ENCODE measurements at regions not wholly inside any gene's neighbourhood (a gene's known extent, or its start where the extent isn't known, plus 50 kb on each side); places are given as distances from the start of the nearest gene placed in this dataset.

GRCh38 chrX:144275843-144276242 lies 392.0 kb downstream of the UBE2NL start:
- TF ChIP-seq, protein P1, sequence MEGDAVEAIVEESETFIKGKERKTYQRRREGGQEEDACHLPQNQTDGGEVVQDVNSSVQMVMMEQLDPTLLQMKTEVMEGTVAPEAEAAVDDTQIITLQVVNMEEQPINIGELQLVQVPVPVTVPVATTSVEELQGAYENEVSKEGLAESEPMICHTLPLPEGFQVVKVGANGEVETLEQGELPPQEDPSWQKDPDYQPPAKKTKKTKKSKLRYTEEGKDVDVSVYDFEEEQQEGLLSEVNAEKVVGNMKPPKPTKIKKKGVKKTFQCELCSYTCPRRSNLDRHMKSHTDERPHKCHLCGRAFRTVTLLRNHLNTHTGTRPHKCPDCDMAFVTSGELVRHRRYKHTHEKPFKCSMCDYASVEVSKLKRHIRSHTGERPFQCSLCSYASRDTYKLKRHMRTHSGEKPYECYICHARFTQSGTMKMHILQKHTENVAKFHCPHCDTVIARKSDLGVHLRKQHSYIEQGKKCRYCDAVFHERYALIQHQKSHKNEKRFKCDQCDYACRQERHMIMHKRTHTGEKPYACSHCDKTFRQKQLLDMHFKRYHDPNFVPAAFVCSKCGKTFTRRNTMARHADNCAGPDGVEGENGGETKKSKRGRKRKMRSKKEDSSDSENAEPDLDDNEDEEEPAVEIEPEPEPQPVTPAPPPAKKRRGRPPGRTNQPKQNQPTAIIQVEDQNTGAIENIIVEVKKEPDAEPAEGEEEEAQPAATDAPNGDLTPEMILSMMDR (conservative IDR thresholded peaks at IDR 0.05): no peak
- Mint-ChIP-seq H3K4me1 (no peaks in the 10 kb centered on the region), H3K36me3 (ENCODE audit: insufficient read depth in 1 of 3, low read depth in 3 of 3) (no peaks in the 10 kb centered on the region; a peak in 2 of 7 replicates), H3K9me3 (peaks cover 35% of the 10 kb centered on the region in 2 experiments), H3K4me3 (no peak overlapping the region), H3K27me3 (ENCODE audit: low read depth) (no peaks in the 10 kb centered on the region), H3K27ac (no peak overlapping the region)
- Histone ChIP-seq H2BK20ac (ENCODE audit: low read depth, low read length, poor library complexity, severe bottlenecking) (no peak overlapping the region), H4K5ac (ENCODE audit: insufficient read length, low read depth, low read length) (no peak overlapping the region), H4K20me1 (ENCODE audit: control insufficient read depth, insufficient read depth, insufficient read length) (no peaks in the 10 kb centered on the region), H3K79me1 (ENCODE audit: insufficient read depth, low read depth, low read length, poor library complexity, severe bottlenecking) (no peaks in the 10 kb centered on the region), H3T11ph (ENCODE audit: low read length) (no peak overlapping the region), H2BK15ac (ENCODE audit: low read depth, low read length) (no peak overlapping the region), H3K4me2 (ENCODE audit: insufficient read depth, insufficient read length, low read length) (no peak overlapping the region), H2AK5ac (ENCODE audit: insufficient read length, low read length) (no peak overlapping the region), H4K8ac (replicated peaks; ENCODE audit: insufficient read length, low read depth, low read length) (no peak overlapping the region), H3K9me3 (ENCODE audit: control insufficient read depth, low read depth, low read length) (peaks cover 24% of the 10 kb centered on the region), H4K91ac (ENCODE audit: insufficient read length, low read depth, low read length) (no peak overlapping the region), H3K56ac (ENCODE audit: insufficient read length, low read depth, low read length) (no peak overlapping the region), H2AFZ (ENCODE audit: low read length) (no peak overlapping the region), H3K4me1 (ENCODE audit: insufficient read depth, low read length) (no peaks in the 10 kb centered on the region), H2BK5ac (ENCODE audit: insufficient read length, low read length) (no peak overlapping the region), H3K23ac (ENCODE audit: insufficient read length, low read depth, low read length) (no peak overlapping the region), H2BK120ac (ENCODE audit: low read depth, low read length, poor library complexity, severe bottlenecking) (no peak overlapping the region), H3K79me2 (ENCODE audit: insufficient read depth, low read length) (no peaks in the 10 kb centered on the region), H3K23me2 (ENCODE audit: insufficient read length, low read depth, low read length, poor library complexity, severe bottlenecking) (no peaks in the 10 kb centered on the region), H3K9ac (ENCODE audit: extremely low read depth, insufficient read length, low read length) (no peak overlapping the region), H3K18ac (ENCODE audit: insufficient read length, low read depth, low read length) (no peak overlapping the region), H3K27ac (ENCODE audit: insufficient read length, low read depth, low read length) (no peak overlapping the region), H3K14ac (ENCODE audit: insufficient read depth, low read length) (no peak overlapping the region), H3K27me3 (ENCODE audit: insufficient read depth, low read length) (no peaks in the 10 kb centered on the region), H2BK12ac (ENCODE audit: insufficient read length, low read depth, low read length) (no peak overlapping the region), H3K4ac (ENCODE audit: low read depth, low read length) (no peak overlapping the region)
- no CpG with 5 or more reads among the region's 3 CpGs for WGBS (ENCODE audit: extremely low coverage, insufficient read length, low lambda C conversion rate)
- no peak for DNase-seq

All from H9 (cell line).